ENCODE measurements at regions not wholly inside any gene's neighbourhood (a gene's known extent, or its start where the extent isn't known, plus 50 kb on each side); places are given as distances from the start of the nearest gene placed in this dataset.
"Not testable (repeated sequence)": the region's sequence is repeated elsewhere in the genome, so short reads cannot be mapped to it uniquely, and the experiment has no call there.

DNA sequence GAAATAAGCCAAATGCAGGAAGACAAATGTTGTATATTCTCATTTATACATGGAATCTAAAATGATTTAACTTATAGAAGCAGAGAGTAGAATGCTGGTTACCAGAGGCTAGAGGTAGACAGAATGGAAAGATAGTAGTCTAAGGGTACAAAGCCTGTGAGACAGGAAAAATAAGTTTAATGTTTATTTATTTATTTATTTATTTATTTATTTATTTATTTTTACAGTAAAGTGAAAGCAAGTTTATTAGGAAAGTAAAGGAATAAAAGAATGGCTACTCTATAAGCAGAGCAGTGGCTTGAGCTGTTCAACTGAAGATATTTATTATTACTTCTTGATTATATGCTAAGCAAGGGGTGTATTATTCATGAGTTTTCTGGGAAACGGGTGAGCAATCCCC, 203.2 kb downstream of the LAS1L start:
- TF ChIP-seq, protein P1, sequence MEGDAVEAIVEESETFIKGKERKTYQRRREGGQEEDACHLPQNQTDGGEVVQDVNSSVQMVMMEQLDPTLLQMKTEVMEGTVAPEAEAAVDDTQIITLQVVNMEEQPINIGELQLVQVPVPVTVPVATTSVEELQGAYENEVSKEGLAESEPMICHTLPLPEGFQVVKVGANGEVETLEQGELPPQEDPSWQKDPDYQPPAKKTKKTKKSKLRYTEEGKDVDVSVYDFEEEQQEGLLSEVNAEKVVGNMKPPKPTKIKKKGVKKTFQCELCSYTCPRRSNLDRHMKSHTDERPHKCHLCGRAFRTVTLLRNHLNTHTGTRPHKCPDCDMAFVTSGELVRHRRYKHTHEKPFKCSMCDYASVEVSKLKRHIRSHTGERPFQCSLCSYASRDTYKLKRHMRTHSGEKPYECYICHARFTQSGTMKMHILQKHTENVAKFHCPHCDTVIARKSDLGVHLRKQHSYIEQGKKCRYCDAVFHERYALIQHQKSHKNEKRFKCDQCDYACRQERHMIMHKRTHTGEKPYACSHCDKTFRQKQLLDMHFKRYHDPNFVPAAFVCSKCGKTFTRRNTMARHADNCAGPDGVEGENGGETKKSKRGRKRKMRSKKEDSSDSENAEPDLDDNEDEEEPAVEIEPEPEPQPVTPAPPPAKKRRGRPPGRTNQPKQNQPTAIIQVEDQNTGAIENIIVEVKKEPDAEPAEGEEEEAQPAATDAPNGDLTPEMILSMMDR (IDR thresholded peaks at IDR 0.05; ENCODE audit: low read depth, low read length): no peak
- Histone ChIP-seq H3K4me3 (no peak overlapping the region), H3K36me3 (no peaks in the 10 kb centered on the region), H3K9me3 (ENCODE audit: low read depth) (no peaks in the 10 kb centered on the region), H3K4me1 (ENCODE audit: low read depth) (no peaks in the 10 kb centered on the region), H3K27ac (no peak overlapping the region), H3K27me3 (no peaks in the 10 kb centered on the region)
- DNase-seq (ENCODE audit: low read depth in 1 of 2, low spot score in 1 of 2): no peak

DNA sequence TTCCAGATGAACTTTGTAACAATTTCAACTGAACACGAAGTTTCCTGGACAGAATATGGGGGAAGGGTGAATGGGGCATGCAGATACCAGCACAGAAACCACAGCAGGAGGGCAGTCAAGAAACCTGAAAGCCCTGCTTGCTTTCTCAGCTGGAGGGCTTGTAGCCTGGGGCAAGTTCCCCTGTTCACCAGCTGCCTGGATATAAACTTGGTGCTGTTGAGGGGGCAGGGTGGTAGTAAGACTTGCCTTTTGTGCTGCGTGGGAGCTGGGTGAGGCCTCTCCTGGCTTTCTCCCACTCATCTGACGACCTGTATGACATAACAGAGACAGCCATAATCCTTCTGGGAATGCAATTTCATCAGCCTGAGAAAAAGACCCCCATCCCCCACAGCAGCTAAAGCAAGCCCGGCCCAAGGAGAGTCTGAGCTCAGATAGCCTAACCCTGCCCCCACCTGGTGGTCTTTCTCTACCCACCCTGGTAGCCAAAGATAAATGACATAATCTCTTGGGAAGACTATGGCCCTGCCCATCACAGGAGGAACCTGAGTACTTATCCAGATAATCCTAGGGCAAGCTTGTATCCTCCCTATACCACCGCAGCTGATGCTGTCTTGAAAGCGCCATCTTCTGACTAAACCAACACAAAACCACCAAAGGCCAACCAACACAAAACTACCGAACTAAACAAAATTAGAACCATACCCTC, 234.3 kb downstream of the LAS1L start:
- H3K27me3 ChIP-seq: no peaks in the 10 kb centered on the region
- no peak for DNase-seq (ENCODE audit: low read depth in 1 of 2, low spot score in 1 of 2)
- H3K27ac ChIP-seq: no peak overlapping the region
- H3K9me3 ChIP-seq (ENCODE audit: low read depth): no peaks in the 10 kb centered on the region
- TF ChIP-seq, protein P1 (IDR thresholded peaks at IDR 0.05; ENCODE audit: low read depth, low read length): no peak
- H3K4me1 ChIP-seq (ENCODE audit: low read depth): no peaks in the 10 kb centered on the region
- H3K36me3 ChIP-seq: no peaks in the 10 kb centered on the region
- H3K4me3 ChIP-seq: no peak overlapping the region

DNA sequence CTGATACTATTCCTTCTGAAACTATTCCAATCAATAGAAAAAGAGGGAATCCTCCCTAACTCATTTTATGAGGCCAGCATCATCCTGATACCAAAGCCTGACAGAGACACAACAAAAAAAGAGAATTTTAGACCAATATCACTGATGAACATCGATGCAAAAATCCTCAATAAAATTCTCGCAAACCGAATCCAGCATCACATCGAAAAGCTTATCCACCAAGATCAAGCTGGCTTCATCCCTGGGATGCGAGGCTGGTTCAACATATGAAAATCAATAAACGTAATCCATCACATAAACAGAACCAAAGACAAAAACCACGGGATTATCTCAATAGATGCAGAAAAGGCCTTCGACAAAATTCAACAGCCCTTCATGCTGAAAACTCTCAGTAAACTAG, 251.7 kb downstream of the LAS1L start:
- H3K36me3 ChIP-seq; H3K4me3 ChIP-seq; H3K27me3 ChIP-seq; H3K9me3 ChIP-seq (ENCODE audit: low read depth); H3K27ac ChIP-seq; H3K4me1 ChIP-seq (ENCODE audit: low read depth): not testable (repeated sequence)
- DNase-seq (ENCODE audit: low read depth in 1 of 2, low spot score in 1 of 2): peak in 1 of 2 donors; percentile 23

DNA sequence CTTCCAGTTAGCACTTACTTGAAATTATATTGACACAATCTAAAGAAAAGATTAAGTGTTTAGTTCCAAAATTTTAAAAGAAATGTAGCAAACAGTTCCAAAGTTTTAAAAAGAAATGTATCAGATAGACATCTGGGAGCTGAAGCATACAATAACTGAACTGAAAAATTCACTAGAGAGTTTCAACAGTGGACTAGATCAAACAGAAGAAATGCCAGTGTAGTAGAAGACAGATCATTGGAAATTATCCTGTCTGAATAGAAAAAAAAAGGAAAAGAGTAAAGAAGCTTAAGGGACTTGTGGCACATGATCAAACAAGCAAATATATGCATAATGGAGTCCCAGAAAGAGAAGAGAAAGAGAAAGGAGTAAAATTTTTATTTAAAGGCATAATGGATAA, 261.4 kb downstream of the LAS1L start:
- TF ChIP-seq, protein P1 (IDR thresholded peaks at IDR 0.05; ENCODE audit: low read depth, low read length): no peak
- Histone ChIP-seq H3K4me1 (ENCODE audit: low read depth) (no peaks in the 10 kb centered on the region), H3K27me3 (no peaks in the 10 kb centered on the region), H3K4me3 (no peak overlapping the region), H3K36me3 (no peaks in the 10 kb centered on the region), H3K9me3 (ENCODE audit: low read depth) (no peaks in the 10 kb centered on the region), H3K27ac (no peak overlapping the region)
- DNase-seq (ENCODE audit: low read depth in 1 of 2, low spot score in 1 of 2): no peak

DNA sequence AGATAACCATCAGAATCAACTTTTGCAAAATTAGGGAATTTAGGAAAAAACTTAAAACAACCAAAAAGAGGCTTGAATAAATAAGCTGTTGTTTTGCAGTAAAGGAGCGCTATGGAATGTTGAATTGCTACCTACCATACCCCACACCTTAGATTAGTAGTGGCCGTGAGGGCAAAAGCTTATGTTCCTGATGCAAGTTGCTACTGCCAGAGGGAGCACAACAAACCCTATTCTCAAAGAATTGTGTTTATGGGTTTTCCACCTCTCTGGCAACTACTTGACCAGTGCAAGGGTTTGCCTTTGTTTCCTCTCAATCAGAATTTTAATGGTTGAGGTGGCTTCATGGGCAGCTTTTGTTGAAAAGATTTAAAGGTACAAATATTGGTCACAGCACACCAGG, 268.1 kb downstream of the LAS1L start:
- Histone ChIP-seq H3K4me3 (no peak overlapping the region), H3K27ac (no peak overlapping the region), H3K9me3 (ENCODE audit: low read depth) (no peaks in the 10 kb centered on the region), H3K36me3 (no peaks in the 10 kb centered on the region), H3K27me3 (no peaks in the 10 kb centered on the region), H3K4me1 (ENCODE audit: low read depth) (no peaks in the 10 kb centered on the region)
- TF ChIP-seq, protein P1 (IDR thresholded peaks at IDR 0.05; ENCODE audit: low read depth, low read length): no peak
- DNase-seq (ENCODE audit: low read depth in 1 of 2, low spot score in 1 of 2): no peak

DNA sequence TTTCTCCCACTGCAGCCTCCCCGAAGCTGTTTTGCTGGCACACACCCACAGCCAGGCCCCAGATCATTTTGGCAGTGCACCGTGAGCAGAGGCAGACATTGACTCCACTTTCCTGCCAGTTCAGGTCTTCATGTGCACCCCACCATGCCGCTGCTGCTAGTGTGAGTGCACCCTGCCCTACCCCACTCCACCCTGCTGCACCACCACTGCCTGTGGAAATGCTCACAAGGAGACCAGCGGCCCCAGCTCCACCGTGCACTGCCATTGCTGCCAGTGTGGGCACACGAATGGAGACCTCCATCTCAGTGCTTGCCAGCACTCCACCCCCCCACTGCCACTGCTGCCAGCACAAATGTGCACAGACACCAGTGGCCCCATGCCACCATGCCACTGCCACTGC, 277.6 kb upstream of the ZC4H2 start:
- H3K4me3 ChIP-seq: no peak overlapping the region
- H3K27me3 ChIP-seq: no peaks in the 10 kb centered on the region
- TF ChIP-seq, protein P1 (IDR thresholded peaks at IDR 0.05; ENCODE audit: low read depth, low read length): no peak
- no peaks in the 10 kb centered on the region for H3K4me1 ChIP-seq (ENCODE audit: low read depth)
- DNase-seq (ENCODE audit: low read depth in 1 of 2, low spot score in 1 of 2): no peak
- H3K27ac ChIP-seq: no peak overlapping the region
- H3K9me3 ChIP-seq (ENCODE audit: low read depth): no peaks in the 10 kb centered on the region
- H3K36me3 ChIP-seq: no peaks in the 10 kb centered on the region

Measured in cardiac muscle cell (in vitro differentiated cells and primary cell).